ENCODE measurements at regions not wholly inside any gene's neighbourhood (a gene's known extent, or its start where the extent isn't known, plus 50 kb on each side); places are given as distances from the start of the nearest gene placed in this dataset.

- DNase-seq: no peak
- no peaks in the 10 kb centered on the region for H3K4me1 ChIP-seq (replicated peaks; ENCODE audit: insufficient read depth)
- H3K4me3 ChIP-seq: no peak overlapping the region
- no peaks in the 10 kb centered on the region for H3K36me3 ChIP-seq (ENCODE audit: low read depth)
- CTCF ChIA-PET: no interaction called here
- no peak overlapping the region for H3K4me2 ChIP-seq
- no peaks in the 10 kb centered on the region for H3K9me2 ChIP-seq (ENCODE audit: insufficient read depth)
- no peaks in the 10 kb centered on the region for H3K9me3 ChIP-seq (ENCODE audit: insufficient read depth, low read depth)
- no peak overlapping the region for H3K27ac ChIP-seq
- TF ChIP-seq EZH2 (IDR thresholded peaks at IDR 0.05; ENCODE audit: low read depth) (no peak), CTCF (conservative IDR thresholded peaks at IDR 0.05) (no peak)
- H4K20me1 ChIP-seq (ENCODE audit: insufficient read depth): no peaks in the 10 kb centered on the region
- H3K27me3 ChIP-seq (ENCODE audit: insufficient read depth, low read depth): no peaks in the 10 kb centered on the region
- POLR2A ChIA-PET (ENCODE audit: unreplicated experiment): no interaction called here
- H2AFZ ChIP-seq: no peak overlapping the region
- no peaks in the 10 kb centered on the region for H3K79me2 ChIP-seq (ENCODE audit: low read depth)
- intact Hi-C loops (cut with micrococcal nuclease; ENCODE audit: unreplicated experiment): no loop called here
- no TSS peak for BruUV-seq (replicated peaks)
- H3F3A ChIP-seq (ENCODE audit: insufficient read depth, low read depth): no peaks in the 10 kb centered on the region
These were observed 160.5 kb downstream of the CSNK2A3 start for GRCh38 chr11:11192541-11192940.

- Histone ChIP-seq H3K79me2 (ENCODE audit: low read depth) (no peaks in the 10 kb centered on the region), H3K36me3 (ENCODE audit: low read depth) (no peaks in the 10 kb centered on the region), H3K9me2 (ENCODE audit: insufficient read depth) (no peaks in the 10 kb centered on the region), H4K20me1 (ENCODE audit: insufficient read depth) (no peaks in the 10 kb centered on the region), H3K27ac (no peak overlapping the region), H3K4me1 (replicated peaks; ENCODE audit: insufficient read depth) (no peaks in the 10 kb centered on the region), H3K4me2 (no peak overlapping the region), H3K4me3 (no peak overlapping the region), H3F3A (ENCODE audit: insufficient read depth, low read depth) (no peaks in the 10 kb centered on the region), H3K27me3 (ENCODE audit: insufficient read depth, low read depth) (no peaks in the 10 kb centered on the region), H3K9me3 (ENCODE audit: insufficient read depth, low read depth) (no peaks in the 10 kb centered on the region), H2AFZ (no peak overlapping the region)
- TF ChIP-seq EZH2 (IDR thresholded peaks at IDR 0.05; ENCODE audit: low read depth) (no peak), CTCF (conservative IDR thresholded peaks at IDR 0.05) (no peak)
- no TSS peak for BruUV-seq (replicated peaks)
- ChIA-PET CTCF (no interaction called here), POLR2A (ENCODE audit: unreplicated experiment) (no interaction called here)
- no peak for DNase-seq
- intact Hi-C loops (cut with micrococcal nuclease; ENCODE audit: unreplicated experiment): no loop called here
These were observed 163.5 kb downstream of the CSNK2A3 start for GRCh38 chr11:11189506-11189905.

GRCh38 chr11:11186249-11186648, 166.8 kb downstream of the CSNK2A3 start:
- H3F3A ChIP-seq (ENCODE audit: insufficient read depth, low read depth): no peaks in the 10 kb centered on the region
- intact Hi-C loops (cut with micrococcal nuclease; ENCODE audit: unreplicated experiment): no loop called here
- CTCF ChIA-PET: no interaction called here
- H3K9me2 ChIP-seq (ENCODE audit: insufficient read depth): no peaks in the 10 kb centered on the region
- H3K4me2 ChIP-seq: no peak overlapping the region
- H3K4me1 ChIP-seq (replicated peaks; ENCODE audit: insufficient read depth): no peaks in the 10 kb centered on the region
- H3K9me3 ChIP-seq (ENCODE audit: insufficient read depth, low read depth): no peaks in the 10 kb centered on the region
- DNase-seq: no peak
- H3K27me3 ChIP-seq (ENCODE audit: insufficient read depth, low read depth): peaks cover 9% of the 10 kb centered on the region; the same call in 1 of the 2 replicates
- no peaks in the 10 kb centered on the region for H3K79me2 ChIP-seq (ENCODE audit: low read depth)
- no peak overlapping the region for H3K4me3 ChIP-seq
- H3K27ac ChIP-seq: no peak overlapping the region
- TF ChIP-seq CTCF (conservative IDR thresholded peaks at IDR 0.05): no peak
- TF ChIP-seq EZH2 (IDR thresholded peaks at IDR 0.05; ENCODE audit: low read depth): no peak
- H2AFZ ChIP-seq: no peak overlapping the region
- no TSS peak for BruUV-seq (replicated peaks)
- no peaks in the 10 kb centered on the region for H4K20me1 ChIP-seq (ENCODE audit: insufficient read depth)
- POLR2A ChIA-PET (ENCODE audit: unreplicated experiment): interaction anchor here (0.6 kb wide), 1 partner anchor 14 kb away, joined by 3 read pairs; no protein-coding TSS in a partner anchor
- no peaks in the 10 kb centered on the region for H3K36me3 ChIP-seq (ENCODE audit: low read depth)
